Progenitor cell of endocrine pancreas (in vitro differentiated cells): ENCODE measurements at regions not wholly inside any gene's neighbourhood (a gene's known extent, or its start where the extent isn't known, plus 50 kb on each side); places are given as distances from the start of the nearest gene placed in this dataset.

Source experiments
- DNase-seq: peaks from one replicate; pipeline ENCODE4 v3.0.0; 2021; ENCODE audit warnings: low spot score; ENCODE audit not compliant: unreplicated experiment
- H3K27ac Mint-ChIP-seq: 2 replicates; pipeline ENCODE4 v1.8.0; 2021; ENCODE audit warnings: mild to moderate bottlenecking, moderate library complexity, mixed read lengths
- H3K27me3 Mint-ChIP-seq: 2 replicates; pipeline ENCODE4 v1.8.0; 2021; ENCODE audit warnings: mixed read lengths
- H3K36me3 Mint-ChIP-seq: 2 replicates; pipeline ENCODE4 v1.8.0; 2022; ENCODE audit warnings: mixed read lengths; ENCODE audit not compliant: insufficient read depth
- H3K4me1 Mint-ChIP-seq: 2 replicates; pipeline ENCODE4 v1.8.0; 2021; ENCODE audit warnings: low read depth, mixed read lengths
- H3K4me3 Mint-ChIP-seq: 2 replicates; pipeline ENCODE4 v1.8.0; 2021; ENCODE audit warnings: low read depth, mild to moderate bottlenecking, moderate library complexity, mixed read lengths
- H3K9me3 Mint-ChIP-seq: 2 replicates; pipeline ENCODE4 v1.8.0; 2021; ENCODE audit warnings: low read depth, mixed read lengths
- CTCF ChIP-seq: fragments of 200-600 bp; sonication (generic); IDR thresholded peaks from one replicate; pipeline ENCODE4 v1.5.0; 2021; ENCODE audit warnings: antibody characterized with exemption, mild to moderate bottlenecking; ENCODE audit not compliant: unreplicated experiment

- H3K9me3 Mint-ChIP-seq = peaks cover 3% of the 10 kb centered on the region
- no peak for DNase-seq
- H3K27me3 Mint-ChIP-seq = no peaks in the 10 kb centered on the region
- H3K4me3 Mint-ChIP-seq = no peak overlapping the region
- no peak overlapping the region for H3K27ac Mint-ChIP-seq
- TF ChIP-seq CTCF = no peak
- no peaks in the 10 kb centered on the region for H3K4me1 Mint-ChIP-seq
- no peaks in the 10 kb centered on the region for H3K36me3 Mint-ChIP-seq
Observed at GRCh38 chr6:164836486-164836885, 472.9 kb downstream of the C6orf118 start.

DNA sequence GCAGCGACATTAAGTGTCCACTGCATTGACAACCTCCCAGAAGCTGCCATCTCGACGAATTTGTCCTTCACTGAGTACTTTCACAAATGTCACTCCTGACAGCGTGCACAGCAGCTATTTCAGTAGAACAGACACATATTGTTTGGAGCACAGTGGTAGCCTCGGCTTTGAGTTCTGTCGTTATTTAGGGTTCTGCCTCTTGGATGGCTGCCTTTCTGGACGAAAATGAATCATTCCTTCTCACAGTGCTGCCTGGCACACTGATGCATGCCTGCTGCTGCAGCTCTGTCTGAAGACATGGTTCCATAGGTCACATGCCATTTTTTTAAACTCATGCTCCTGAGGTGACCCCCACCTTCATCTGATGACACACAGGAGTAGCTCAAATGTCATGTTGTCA is 477.0 kb downstream of the C6orf118 start:
- DNase-seq = no peak
- Mint-ChIP-seq H3K36me3 (no peaks in the 10 kb centered on the region), H3K27ac (no peak overlapping the region), H3K4me3 (no peak overlapping the region), H3K27me3 (no peaks in the 10 kb centered on the region), H3K9me3 (no peaks in the 10 kb centered on the region), H3K4me1 (peaks cover 3% of the 10 kb centered on the region)
- no peak for TF ChIP-seq CTCF

DNA sequence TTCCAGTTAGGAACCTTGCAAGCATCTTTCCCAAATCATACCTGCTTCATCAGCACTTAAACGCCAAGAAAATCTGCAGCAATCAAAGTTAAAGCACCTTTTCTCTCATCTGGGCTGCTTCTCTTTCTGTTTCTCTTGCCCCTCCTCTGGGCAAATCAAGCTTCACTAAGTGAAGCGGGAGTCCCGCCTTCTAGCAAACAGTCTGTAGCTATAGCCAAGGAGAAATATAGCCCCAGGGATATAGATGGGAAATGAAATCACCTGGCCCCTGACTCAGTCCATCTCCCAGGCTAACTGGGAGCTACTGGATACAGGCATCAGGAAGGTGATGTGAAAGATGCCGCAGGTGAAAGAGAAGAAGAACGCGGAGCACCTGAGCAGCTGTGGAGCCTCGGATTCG is 481.9 kb downstream of the C6orf118 start:
- no peak overlapping the region for H3K27ac Mint-ChIP-seq
- no peak overlapping the region for H3K4me3 Mint-ChIP-seq

DNA sequence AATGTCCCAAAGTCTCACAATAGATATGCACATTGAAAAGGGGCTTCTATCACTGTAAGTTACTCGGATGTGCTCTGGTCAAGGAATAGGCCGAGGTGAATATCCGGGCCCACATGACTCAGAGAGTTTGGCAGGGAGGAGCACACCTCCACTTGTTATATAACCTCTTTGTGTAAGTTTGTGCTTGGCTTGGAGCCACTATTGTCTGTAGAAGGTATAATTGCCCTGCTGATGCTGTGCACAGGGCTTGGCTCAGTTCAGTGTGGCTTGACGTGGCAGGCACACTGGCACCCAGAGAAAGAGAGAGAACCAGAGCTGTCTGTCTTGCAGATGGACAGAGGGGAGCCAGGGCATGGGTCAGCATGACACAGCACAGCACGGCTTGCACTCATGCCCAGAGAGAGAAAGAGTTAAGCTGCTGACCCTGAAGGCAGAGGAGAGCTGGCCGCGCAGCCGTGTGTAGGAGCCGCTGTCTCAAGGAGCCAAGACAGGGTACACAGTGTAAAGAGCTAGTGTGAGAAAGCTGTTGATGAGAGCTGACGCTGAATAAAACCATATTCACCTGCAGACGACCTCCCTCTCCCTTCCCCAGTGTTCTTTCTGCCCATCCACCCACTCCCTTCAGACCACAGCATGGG is 482.5 kb downstream of the C6orf118 start:
- no peak for DNase-seq
- Mint-ChIP-seq H3K36me3 (no peaks in the 10 kb centered on the region), H3K4me1 (peaks cover 4% of the 10 kb centered on the region), H3K27ac (no peak overlapping the region), H3K4me3 (no peak overlapping the region), H3K27me3 (no peaks in the 10 kb centered on the region), H3K9me3 (no peaks in the 10 kb centered on the region)
- no peak for TF ChIP-seq CTCF

More for the DNA sequence above, 481.9 kb downstream of the C6orf118 start:
- H3K36me3 Mint-ChIP-seq = no peaks in the 10 kb centered on the region
- H3K27me3 Mint-ChIP-seq = no peaks in the 10 kb centered on the region
- peaks cover 4% of the 10 kb centered on the region for H3K4me1 Mint-ChIP-seq
- no peak for DNase-seq
- no peak for TF ChIP-seq CTCF
- H3K9me3 Mint-ChIP-seq = no peaks in the 10 kb centered on the region

DNA sequence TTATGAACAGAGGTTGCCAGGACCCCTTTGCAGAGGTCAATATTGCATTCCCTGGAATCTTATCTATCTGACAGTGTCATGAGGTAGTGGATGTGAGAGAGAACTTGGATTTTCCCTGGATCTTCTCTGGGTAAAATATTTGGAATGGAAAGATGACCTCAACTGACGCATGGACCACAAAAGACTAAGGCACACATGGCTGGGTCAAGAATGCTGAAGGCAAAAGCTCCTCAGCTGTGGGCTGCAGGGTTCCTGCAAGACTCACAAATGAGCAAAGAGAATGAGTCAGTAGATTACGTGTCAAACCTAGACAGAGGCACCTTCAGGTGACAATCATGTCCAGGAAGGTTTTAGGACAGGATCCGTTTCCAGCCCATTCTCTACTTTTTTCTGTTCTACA is 484.0 kb downstream of the C6orf118 start:
- Mint-ChIP-seq H3K4me1 (peaks cover 4% of the 10 kb centered on the region), H3K4me3 (no peak overlapping the region), H3K27me3 (no peaks in the 10 kb centered on the region), H3K27ac (no peak overlapping the region), H3K36me3 (no peaks in the 10 kb centered on the region), H3K9me3 (no peaks in the 10 kb centered on the region)
- DNase-seq = no peak
- no peak for TF ChIP-seq CTCF
